ENCODE measurements at regions not wholly inside any gene's neighbourhood (a gene's known extent, or its start where the extent isn't known, plus 50 kb on each side); places are given as distances from the start of the nearest gene placed in this dataset.
A peak's percentile ranks its signal among the peaks of the same experiment; 100 is the strongest.

GRCh38 chrX:7711167-7711566 is 131.8 kb upstream of the VCX start:
- Histone ChIP-seq H2BK12ac (ENCODE audit: low read length) (no peak overlapping the region), H3K9ac (ENCODE audit: low read depth, low read length, poor library complexity) (no peak overlapping the region), H3K4me1 (ENCODE audit: control insufficient read depth in 2 of 2, insufficient read depth in 1 of 2, low read depth in 1 of 2, low read length in 2 of 2) (no peaks in the 10 kb centered on the region), H2BK120ac (ENCODE audit: low read depth, low read length) (no peak overlapping the region), H3K36me3 (replicated peaks in 1 of 2; ENCODE audit: control insufficient read depth in 2 of 2, insufficient read depth in 2 of 2, low read length in 2 of 2) (no peaks in the 10 kb centered on the region), H3K14ac (ENCODE audit: low read length) (no peak overlapping the region), H2BK5ac (ENCODE audit: low read length) (no peak overlapping the region), H3K9me3 (replicated peaks in 1 of 2; ENCODE audit: control insufficient read depth in 2 of 2, insufficient read depth in 1 of 2, low read depth in 1 of 2, low read length in 2 of 2) (no peaks in the 10 kb centered on the region), H3K27ac (replicated peaks; ENCODE audit: low read length) (no peak overlapping the region), H4K91ac (ENCODE audit: low read depth, low read length, poor library complexity) (no peak overlapping the region), H3K23ac (ENCODE audit: low read depth, low read length, poor library complexity) (no peak overlapping the region), H2AK5ac (ENCODE audit: low read depth, low read length) (no peak overlapping the region), H2BK15ac (ENCODE audit: low read length) (no peak overlapping the region), H4K8ac (ENCODE audit: low read depth, low read length) (no peak overlapping the region), H3K18ac (ENCODE audit: low read length) (no peak overlapping the region), H2AFZ (ENCODE audit: low read length) (peak overlapping the region; percentile 59), H3K4ac (ENCODE audit: low read length) (no peak overlapping the region), H3K4me2 (ENCODE audit: insufficient read depth, low read length, poor library complexity, severe bottlenecking) (no peak overlapping the region), H3K27me3 (ENCODE audit: control insufficient read depth in 3 of 3, insufficient read depth in 3 of 3, low read depth in 1 of 3, low read length in 3 of 3) (no peaks in the 10 kb centered on the region), H3K4me3 (ENCODE audit: low read length in 2 of 2) (no peak overlapping the region), H3K79me1 (ENCODE audit: low read depth, low read length) (no peaks in the 10 kb centered on the region)
- DNase-seq (ENCODE audit: low spot score), result no peak

DNA sequence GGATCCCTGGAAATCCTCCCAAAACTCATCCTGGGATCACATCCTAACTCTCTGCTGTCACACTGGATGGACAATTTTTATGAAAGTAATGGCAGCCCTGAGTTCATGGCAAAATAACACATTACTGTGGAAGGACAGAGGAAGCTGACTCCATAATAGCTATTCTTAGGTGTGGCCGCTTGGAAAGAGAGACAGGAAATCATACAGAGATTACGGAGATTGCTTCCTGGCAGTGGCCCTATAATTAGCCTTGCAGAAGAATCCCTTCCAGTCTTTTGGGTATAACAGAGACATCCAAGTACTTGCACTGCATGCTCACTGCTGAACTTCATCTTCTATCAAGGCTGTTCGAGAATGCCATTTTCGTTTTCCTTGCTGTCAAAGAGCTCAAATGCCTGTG is 133.1 kb upstream of the VCX start:
- Histone ChIP-seq H3K4ac (ENCODE audit: low read length) (no peak overlapping the region), H3K23ac (ENCODE audit: low read depth, low read length, poor library complexity) (no peak overlapping the region), H3K27me3 (ENCODE audit: control insufficient read depth in 3 of 3, insufficient read depth in 3 of 3, low read depth in 1 of 3, low read length in 3 of 3) (no peaks in the 10 kb centered on the region), H3K4me2 (ENCODE audit: insufficient read depth, low read length, poor library complexity, severe bottlenecking) (no peak overlapping the region), H3K4me3 (ENCODE audit: low read length in 2 of 2) (no peak overlapping the region), H4K8ac (ENCODE audit: low read depth, low read length) (no peak overlapping the region), H3K9ac (ENCODE audit: low read depth, low read length, poor library complexity) (no peak overlapping the region), H3K4me1 (ENCODE audit: control insufficient read depth in 2 of 2, insufficient read depth in 1 of 2, low read depth in 1 of 2, low read length in 2 of 2) (no peaks in the 10 kb centered on the region), H3K9me3 (replicated peaks in 1 of 2; ENCODE audit: control insufficient read depth in 2 of 2, insufficient read depth in 1 of 2, low read depth in 1 of 2, low read length in 2 of 2) (no peaks in the 10 kb centered on the region), H3K27ac (replicated peaks; ENCODE audit: low read length) (no peak overlapping the region), H2BK120ac (ENCODE audit: low read depth, low read length) (no peak overlapping the region), H3K79me1 (ENCODE audit: low read depth, low read length) (no peaks in the 10 kb centered on the region), H3K14ac (ENCODE audit: low read length) (no peak overlapping the region), H3K36me3 (replicated peaks in 1 of 2; ENCODE audit: control insufficient read depth in 2 of 2, insufficient read depth in 2 of 2, low read length in 2 of 2) (no peaks in the 10 kb centered on the region), H2AK5ac (ENCODE audit: low read depth, low read length) (no peak overlapping the region), H3K18ac (ENCODE audit: low read length) (no peak overlapping the region), H2AFZ (ENCODE audit: low read length) (no peak overlapping the region), H2BK15ac (ENCODE audit: low read length) (no peak overlapping the region), H2BK5ac (ENCODE audit: low read length) (no peak overlapping the region), H4K91ac (ENCODE audit: low read depth, low read length, poor library complexity) (no peak overlapping the region), H2BK12ac (ENCODE audit: low read length) (no peak overlapping the region)
- no peak for DNase-seq (ENCODE audit: low spot score)
- whole genome bisulfite sequencing, 2 donors (ENCODE audit: extremely low coverage in 2 of 2, insufficient read length in 2 of 2, insufficient replicate concordance in 1 of 2), result no CpG with 5 or more reads among the region's 4 CpGs

DNA sequence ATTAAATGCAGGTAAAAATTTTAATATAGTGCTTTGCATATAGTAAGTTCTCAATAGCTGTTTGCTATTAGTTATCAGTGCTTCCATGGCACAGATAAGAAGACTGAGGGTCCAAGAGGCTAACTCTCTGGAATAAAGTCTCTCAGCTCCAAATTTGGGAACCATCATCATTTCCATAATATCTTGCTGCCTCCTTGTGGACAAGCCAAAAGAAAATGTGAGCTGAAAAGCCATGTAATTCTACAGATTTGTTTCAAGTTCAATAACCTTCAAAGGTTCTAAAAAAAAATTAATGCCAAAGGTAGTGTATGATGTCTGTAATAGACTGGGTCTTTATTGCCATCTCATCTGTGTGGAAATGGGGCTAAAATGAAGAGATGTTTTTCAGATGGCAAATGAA is 136.9 kb upstream of the VCX start:
- Histone ChIP-seq H2BK120ac (ENCODE audit: low read depth, low read length) (no peak overlapping the region), H3K27me3 (ENCODE audit: control insufficient read depth in 3 of 3, insufficient read depth in 3 of 3, low read depth in 1 of 3, low read length in 3 of 3) (no peaks in the 10 kb centered on the region), H3K4ac (ENCODE audit: low read length) (no peak overlapping the region), H3K4me2 (ENCODE audit: insufficient read depth, low read length, poor library complexity, severe bottlenecking) (no peak overlapping the region), H2BK15ac (ENCODE audit: low read length) (no peak overlapping the region), H2AFZ (ENCODE audit: low read length) (no peak overlapping the region), H4K91ac (ENCODE audit: low read depth, low read length, poor library complexity) (no peak overlapping the region), H3K79me1 (ENCODE audit: low read depth, low read length) (no peaks in the 10 kb centered on the region), H3K36me3 (replicated peaks in 1 of 2; ENCODE audit: control insufficient read depth in 2 of 2, insufficient read depth in 2 of 2, low read length in 2 of 2) (no peaks in the 10 kb centered on the region), H4K8ac (ENCODE audit: low read depth, low read length) (no peak overlapping the region), H2BK12ac (ENCODE audit: low read length) (no peak overlapping the region), H3K9ac (ENCODE audit: low read depth, low read length, poor library complexity) (no peak overlapping the region), H3K23ac (ENCODE audit: low read depth, low read length, poor library complexity) (no peak overlapping the region), H2BK5ac (ENCODE audit: low read length) (no peak overlapping the region), H3K14ac (ENCODE audit: low read length) (no peak overlapping the region), H3K4me3 (ENCODE audit: low read length in 2 of 2) (no peak overlapping the region), H2AK5ac (ENCODE audit: low read depth, low read length) (no peak overlapping the region), H3K27ac (replicated peaks; ENCODE audit: low read length) (no peak overlapping the region), H3K9me3 (replicated peaks in 1 of 2; ENCODE audit: control insufficient read depth in 2 of 2, insufficient read depth in 1 of 2, low read depth in 1 of 2, low read length in 2 of 2) (no peaks in the 10 kb centered on the region), H3K18ac (ENCODE audit: low read length) (no peak overlapping the region), H3K4me1 (ENCODE audit: control insufficient read depth in 2 of 2, insufficient read depth in 1 of 2, low read depth in 1 of 2, low read length in 2 of 2) (no peaks in the 10 kb centered on the region)
- no peak for DNase-seq (ENCODE audit: low spot score)

GRCh38 chrX:7704205-7704604 is 138.8 kb upstream of the VCX start:
- H2BK5ac ChIP-seq (ENCODE audit: low read length), result no peak overlapping the region
- no peak overlapping the region for H3K4me3 ChIP-seq (ENCODE audit: low read length in 2 of 2)
- H3K27me3 ChIP-seq (ENCODE audit: control insufficient read depth in 3 of 3, insufficient read depth in 3 of 3, low read depth in 1 of 3, low read length in 3 of 3), result no peaks in the 10 kb centered on the region
- H4K8ac ChIP-seq (ENCODE audit: low read depth, low read length), result no peak overlapping the region
- H3K9ac ChIP-seq (ENCODE audit: low read depth, low read length, poor library complexity), result no peak overlapping the region
- no peak overlapping the region for H3K23ac ChIP-seq (ENCODE audit: low read depth, low read length, poor library complexity)
- H3K79me1 ChIP-seq (ENCODE audit: low read depth, low read length), result no peaks in the 10 kb centered on the region
- no peak overlapping the region for H3K14ac ChIP-seq (ENCODE audit: low read length)
- no peak overlapping the region for H2BK12ac ChIP-seq (ENCODE audit: low read length)
- no peak overlapping the region for H3K27ac ChIP-seq (replicated peaks; ENCODE audit: low read length)
- no peaks in the 10 kb centered on the region for H3K4me1 ChIP-seq (ENCODE audit: control insufficient read depth in 2 of 2, insufficient read depth in 1 of 2, low read depth in 1 of 2, low read length in 2 of 2)
- H3K9me3 ChIP-seq (replicated peaks in 1 of 2; ENCODE audit: control insufficient read depth in 2 of 2, insufficient read depth in 1 of 2, low read depth in 1 of 2, low read length in 2 of 2), result no peaks in the 10 kb centered on the region
- H3K36me3 ChIP-seq (replicated peaks in 1 of 2; ENCODE audit: control insufficient read depth in 2 of 2, insufficient read depth in 2 of 2, low read length in 2 of 2), result no peaks in the 10 kb centered on the region
- no peak overlapping the region for H3K4me2 ChIP-seq (ENCODE audit: insufficient read depth, low read length, poor library complexity, severe bottlenecking)
- no peak overlapping the region for H3K4ac ChIP-seq (ENCODE audit: low read length)
- H2AK5ac ChIP-seq (ENCODE audit: low read depth, low read length), result no peak overlapping the region
- no peak overlapping the region for H2BK15ac ChIP-seq (ENCODE audit: low read length)
- no peak overlapping the region for H4K91ac ChIP-seq (ENCODE audit: low read depth, low read length, poor library complexity)
- no peak overlapping the region for H2AFZ ChIP-seq (ENCODE audit: low read length)
- H3K18ac ChIP-seq (ENCODE audit: low read length), result no peak overlapping the region
- WGBS, 2 donors (ENCODE audit: extremely low coverage in 2 of 2, insufficient read length in 2 of 2, insufficient replicate concordance in 1 of 2), result no CpG with 5 or more reads among the region's 4 CpGs
- H2BK120ac ChIP-seq (ENCODE audit: low read depth, low read length), result no peak overlapping the region
- DNase-seq (ENCODE audit: low spot score), result no peak
